PC-3 (cell line): ENCODE measurements at regions not wholly inside any gene's neighbourhood (a gene's known extent, or its start where the extent isn't known, plus 50 kb on each side); places are given as distances from the start of the nearest gene placed in this dataset.

Experiments used
- ATAC-seq: fragments of 200-7000 bp; cut with Tn5 transposase; 2 replicates; pipeline ENCODE4 v1.9.1; 2020; ENCODE audit warnings: mild to moderate bottlenecking, moderate library complexity
- BruUV-seq: library from RNA; stranded (reverse); fragments of 400-500 nt; replicated peaks from 2 replicates; lab custom pipeline; 2021; lab: Mats Ljungman, UMichigan
- CTCF ChIA-PET: fragments of 300-600 bp; sonication (Branson Sonifier 250); formaldehyde crosslinking; loops from one replicate; lab custom pipeline; 2022; ENCODE audit warnings: antibody characterized with exemption; lab: Charles Lee
- POLR2A ChIA-PET: fragments of 300-600 bp; sonication (Branson Sonifier 250); formaldehyde crosslinking; loops from one replicate; lab custom pipeline; 2022; ENCODE audit warnings: antibody characterized with exemption; ENCODE audit not compliant: unreplicated experiment; lab: Charles Lee
- DNase-seq: peaks from one replicate; pipeline ENCODE4 v3.0.0-alpha.2; 2015
- H2AFZ ChIP-seq: fragments of 300-600 bp; sonication (generic); 2 replicates; pipeline ENCODE4 v1.6.0; 2016; ENCODE audit warnings: antibody characterized with exemption, low read length
- H3F3A ChIP-seq: fragments of 300-600 bp; sonication (generic); one replicate; pipeline ENCODE4 v1.6.0; 2017; ENCODE audit warnings: antibody characterized with exemption, low read length, control low read depth, mild to moderate bottlenecking; ENCODE audit not compliant: unreplicated experiment
- H3K27ac ChIP-seq: fragments of 300-600 bp; sonication (generic); 2 replicates; pipeline ENCODE4 v1.5.1; 2016; ENCODE audit warnings: mild to moderate bottlenecking, low read length
- H3K27me3 ChIP-seq: fragments of 300-600 bp; sonication (generic); 2 replicates; pipeline ENCODE4 v1.6.1; 2016; ENCODE audit warnings: low read length, mixed read lengths
- H3K36me3 ChIP-seq: fragments of 300-600 bp; sonication (generic); 2 replicates; pipeline ENCODE4 v1.6.1; 2016; ENCODE audit warnings: low read depth, mixed run types, low read length, mixed read lengths
- H3K4me1 ChIP-seq: fragments of 300-600 bp; sonication (generic); 2 replicates; pipeline ENCODE4 v1.5.1; 2016; ENCODE audit warnings: low read length; ENCODE audit not compliant: insufficient read depth
- H3K4me2 ChIP-seq: fragments of 300-600 bp; sonication (generic); 2 replicates; pipeline ENCODE4 v1.6.0; 2016; ENCODE audit warnings: low read length
- H3K4me3 ChIP-seq: fragments of 300-600 bp; sonication (generic); 2 replicates; pipeline ENCODE4 v1.5.1; 2016; ENCODE audit warnings: mild to moderate bottlenecking, low read length, mixed read lengths
- H3K79me2 ChIP-seq: fragments of 300-600 bp; sonication (generic); 2 replicates; pipeline ENCODE4 v1.6.1; 2017; ENCODE audit warnings: low read length, mixed read lengths
- H3K9ac ChIP-seq: fragments of 300-600 bp; sonication (generic); 2 replicates; pipeline ENCODE4 v1.6.0; 2016; ENCODE audit warnings: mild to moderate bottlenecking, low read length
- H3K9me2 ChIP-seq: fragments of 300-600 bp; sonication (generic); replicated peaks from 2 replicates; pipeline ENCODE4 v1.6.1; 2016; ENCODE audit warnings: mixed run types, low read length, mixed read lengths
- H3K9me3 ChIP-seq: fragments of 300-600 bp; sonication (generic); 2 replicates; pipeline ENCODE4 v1.6.1; 2016; ENCODE audit warnings: low read length, mixed read lengths
- H4K20me1 ChIP-seq: fragments of 300-600 bp; sonication (generic); 2 replicates; pipeline ENCODE4 v1.6.1; 2016; ENCODE audit warnings: low read length, mixed read lengths
- EZH2 ChIP-seq: fragments of 300-600 bp; sonication (generic); IDR thresholded peaks from one replicate; pipeline ENCODE4 v1.6.1; 2017; ENCODE audit warnings: antibody characterized with exemption, mild to moderate bottlenecking, low read length; ENCODE audit not compliant: unreplicated experiment
- EZH2phosphoT487 ChIP-seq: fragments of 300-600 bp; sonication (generic); IDR thresholded peaks from 2 replicates; pipeline ENCODE4 v1.6.1; 2018; ENCODE audit warnings: mild to moderate bottlenecking, antibody characterized with exemption, low read length, borderline replicate concordance
- intact Hi-C: fragments of 100-400 bp; cut with micrococcal nuclease; formaldehyde crosslinking; loops from 2 replicates; pipeline ENCODE4 v1.9.0; 2023
- TF ChIP-seq, protein P1 (sequence below): fragments of 300-600 bp; sonication (generic); conservative IDR thresholded peaks from 2 replicates; pipeline ENCODE4 v1.5.1; 2017; ENCODE audit warnings: antibody characterized with exemption, low read depth, mild to moderate bottlenecking, low read length

DNA sequence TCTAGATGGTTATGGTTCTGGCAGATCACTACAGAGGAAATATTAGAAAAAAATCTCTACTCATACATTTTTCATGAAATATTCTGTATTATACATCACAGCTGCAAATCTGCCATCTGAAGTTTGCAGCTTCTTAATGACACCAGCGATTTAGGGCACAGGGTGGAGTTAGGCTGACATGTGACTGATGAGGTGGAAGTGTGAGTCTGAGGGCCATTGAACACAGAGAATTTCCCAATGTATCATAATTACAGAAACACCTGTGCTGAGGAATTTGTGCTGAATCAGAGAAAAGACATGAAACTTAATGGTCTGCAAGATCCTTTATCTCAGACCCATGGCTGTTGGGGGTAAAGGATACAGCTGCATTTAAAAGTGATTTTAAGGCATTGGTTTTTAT is 2025.6 kb upstream of the AGA start:
- Histone ChIP-seq H3K36me3 (no peaks in the 10 kb centered on the region), H3K9me3 (no peaks in the 10 kb centered on the region), H3K4me3 (no peak overlapping the region), H3K27me3 (no peaks in the 10 kb centered on the region), H2AFZ (no peak overlapping the region), H4K20me1 (no peaks in the 10 kb centered on the region), H3K27ac (no peak overlapping the region), H3F3A (no peaks in the 10 kb centered on the region), H3K79me2 (no peaks in the 10 kb centered on the region), H3K9me2 (no peaks in the 10 kb centered on the region), H3K4me2 (no peak overlapping the region), H3K4me1 (peaks cover 12% of the 10 kb centered on the region; the same call in 1 of the 2 replicates), H3K9ac (no peak overlapping the region)
- ChIA-PET POLR2A (no interaction called here), CTCF (no interaction called here)
- no TSS peak for BruUV-seq
- DNase-seq (no peak), ATAC-seq (no peak)
- no peak for TF ChIP-seq EZH2
- TF ChIP-seq, protein P1, sequence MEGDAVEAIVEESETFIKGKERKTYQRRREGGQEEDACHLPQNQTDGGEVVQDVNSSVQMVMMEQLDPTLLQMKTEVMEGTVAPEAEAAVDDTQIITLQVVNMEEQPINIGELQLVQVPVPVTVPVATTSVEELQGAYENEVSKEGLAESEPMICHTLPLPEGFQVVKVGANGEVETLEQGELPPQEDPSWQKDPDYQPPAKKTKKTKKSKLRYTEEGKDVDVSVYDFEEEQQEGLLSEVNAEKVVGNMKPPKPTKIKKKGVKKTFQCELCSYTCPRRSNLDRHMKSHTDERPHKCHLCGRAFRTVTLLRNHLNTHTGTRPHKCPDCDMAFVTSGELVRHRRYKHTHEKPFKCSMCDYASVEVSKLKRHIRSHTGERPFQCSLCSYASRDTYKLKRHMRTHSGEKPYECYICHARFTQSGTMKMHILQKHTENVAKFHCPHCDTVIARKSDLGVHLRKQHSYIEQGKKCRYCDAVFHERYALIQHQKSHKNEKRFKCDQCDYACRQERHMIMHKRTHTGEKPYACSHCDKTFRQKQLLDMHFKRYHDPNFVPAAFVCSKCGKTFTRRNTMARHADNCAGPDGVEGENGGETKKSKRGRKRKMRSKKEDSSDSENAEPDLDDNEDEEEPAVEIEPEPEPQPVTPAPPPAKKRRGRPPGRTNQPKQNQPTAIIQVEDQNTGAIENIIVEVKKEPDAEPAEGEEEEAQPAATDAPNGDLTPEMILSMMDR: no peak
- no peak for TF ChIP-seq EZH2phosphoT487
- intact Hi-C loops: no loop called here

DNA sequence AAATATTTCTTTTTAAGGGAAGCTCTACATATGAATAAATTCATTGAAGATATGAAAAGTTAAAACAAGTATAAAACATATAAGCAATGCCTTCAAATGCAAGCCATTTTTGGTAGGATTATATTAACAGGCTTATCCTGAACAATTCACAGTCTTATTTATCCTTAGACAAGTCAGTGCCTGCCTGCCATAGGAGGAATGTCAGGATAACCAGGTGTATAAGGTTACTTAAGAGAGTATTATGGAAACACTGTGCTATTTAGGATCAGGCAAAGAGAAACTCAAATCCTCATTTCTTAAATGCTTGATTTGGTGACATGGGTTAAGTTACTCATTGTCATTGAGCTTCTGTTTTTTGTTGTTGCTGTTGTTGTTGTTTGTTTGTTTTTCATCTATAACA is 2029.9 kb upstream of the AGA start:
- no peaks in the 10 kb centered on the region for H3K79me2 ChIP-seq
- H3F3A ChIP-seq: no peaks in the 10 kb centered on the region
- H2AFZ ChIP-seq: no peak overlapping the region
- H3K36me3 ChIP-seq: no peaks in the 10 kb centered on the region
- BruUV-seq: no TSS peak
- H3K9me3 ChIP-seq: no peaks in the 10 kb centered on the region
- H3K4me2 ChIP-seq: no peak overlapping the region
- no peaks in the 10 kb centered on the region for H3K27me3 ChIP-seq
- no peaks in the 10 kb centered on the region for H4K20me1 ChIP-seq
- ATAC-seq: no peak
- H3K9me2 ChIP-seq: no peaks in the 10 kb centered on the region
- DNase-seq: no peak
- ChIA-PET CTCF (no interaction called here), POLR2A (no interaction called here)
- no peak overlapping the region for H3K4me3 ChIP-seq
- no peak overlapping the region for H3K9ac ChIP-seq
- intact Hi-C loops: no loop called here
- H3K27ac ChIP-seq: no peak overlapping the region
- no peaks in the 10 kb centered on the region for H3K4me1 ChIP-seq
- TF ChIP-seq EZH2phosphoT487 (no peak), EZH2 (no peak)
- TF ChIP-seq, protein P1: no peak

DNA sequence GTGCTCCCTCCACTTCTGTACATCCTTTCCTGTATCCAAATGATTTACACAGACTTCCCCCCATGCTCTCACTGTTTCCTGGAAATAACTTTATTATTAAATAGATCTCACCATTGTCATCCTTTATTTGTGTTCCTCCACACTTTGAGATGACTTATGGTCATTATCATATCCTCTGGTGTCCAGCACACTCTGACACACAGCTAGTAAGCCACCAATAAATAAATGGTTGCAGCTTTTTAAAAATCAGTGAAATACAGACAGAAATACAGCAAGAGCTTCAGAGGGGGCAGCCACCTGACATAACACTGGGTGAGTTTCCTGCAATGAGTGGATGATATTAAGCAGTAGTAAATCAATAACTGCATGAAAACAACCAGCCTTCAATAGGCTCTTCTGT is 2036.4 kb upstream of the AGA start:
- POLR2A ChIA-PET: no interaction called here
- H3K4me1 ChIP-seq: no peaks in the 10 kb centered on the region
- DNase-seq: no peak
- CTCF ChIA-PET: no interaction called here
- no peaks in the 10 kb centered on the region for H3K27me3 ChIP-seq
- TF ChIP-seq EZH2: no peak
- TF ChIP-seq EZH2phosphoT487: no peak
- TF ChIP-seq, protein P1: no peak
- H3K4me3 ChIP-seq: no peak overlapping the region
- no peak for ATAC-seq
- H3K9me3 ChIP-seq: no peaks in the 10 kb centered on the region
- H3K27ac ChIP-seq: no peak overlapping the region
- H3K9ac ChIP-seq: no peak overlapping the region
- no peaks in the 10 kb centered on the region for H3F3A ChIP-seq
- H3K79me2 ChIP-seq: no peaks in the 10 kb centered on the region
- BruUV-seq: no TSS peak
- no peak overlapping the region for H3K4me2 ChIP-seq
- H2AFZ ChIP-seq: no peak overlapping the region
- H3K9me2 ChIP-seq: no peaks in the 10 kb centered on the region
- no peaks in the 10 kb centered on the region for H3K36me3 ChIP-seq
- intact Hi-C loops: no loop called here
- H4K20me1 ChIP-seq: no peaks in the 10 kb centered on the region
